ENCODE measurements at regions not wholly inside any gene's neighbourhood (a gene's known extent, or its start where the extent isn't known, plus 50 kb on each side); places are given as distances from the start of the nearest gene placed in this dataset.

GRCh38 chr6:147986846-147987245 is 355.8 kb upstream of the SASH1 start (continued):
- TF ChIP-seq HDAC6 (IDR thresholded peaks at IDR 0.05; ENCODE audit: low read depth, low read length) (no peak), GABPA (IDR thresholded peaks at IDR 0.05; ENCODE audit: borderline replicate concordance, insufficient read depth, low read length) (no peak), JUN (IDR thresholded peaks at IDR 0.05; ENCODE audit: low read depth, low read length) (no peak), SUZ12 (IDR thresholded peaks at IDR 0.05; ENCODE audit: low read length) (no peak)

Data from H1 (cell line).